DND-41 (cell line): ENCODE measurements at regions not wholly inside any gene's neighbourhood (a gene's known extent, or its start where the extent isn't known, plus 50 kb on each side); places are given as distances from the start of the nearest gene placed in this dataset.

Experiments used
- ATAC-seq: fragments of 200-7000 bp; cut with Tn5 transposase; 3 replicates; pipeline ENCODE4 v1.9.1; 2021; ENCODE audit warnings: low read depth; ENCODE audit not compliant: insufficient read depth
- DNase-seq: peaks from one replicate; pipeline ENCODE4 v3.0.0-alpha.2; 2020
- H2AFZ ChIP-seq: 2 replicates; pipeline ENCODE4 v1.6.0; 2012; ENCODE audit warnings: low read depth, low read length
- H3K27ac ChIP-seq: 2 replicates; pipeline ENCODE4 v1.5.1; 2012; ENCODE audit warnings: low read length, inconsistent platforms
- H3K27me3 ChIP-seq: fragments of 200-600 bp; sonication (generic); 2 replicates; pipeline ENCODE4 v1.6.0; 2012; ENCODE audit warnings: low read length, mild to moderate bottlenecking, inconsistent platforms; ENCODE audit not compliant: insufficient read depth, poor library complexity
- H3K36me3 ChIP-seq: 2 replicates; pipeline ENCODE4 v1.5.1; 2012; ENCODE audit warnings: low read length, inconsistent platforms; ENCODE audit not compliant: insufficient read depth
- H3K4me1 ChIP-seq: 2 replicates; pipeline ENCODE4 v1.5.1; 2012; ENCODE audit warnings: mild to moderate bottlenecking, low read length; ENCODE audit not compliant: insufficient read depth
- H3K4me2 ChIP-seq: 2 replicates; pipeline ENCODE4 v1.6.0; 2012; ENCODE audit warnings: mild to moderate bottlenecking, moderate library complexity, low read length, inconsistent platforms; ENCODE audit not compliant: insufficient read depth
- H3K4me3 ChIP-seq, 2 experiments: fragments of 200-600 bp in 1 of 2; shearing (Covaris generic) in 1 of 2; 2 replicates each; pipeline ENCODE4 v1.5.1; 2012 to 2016; ENCODE audit warnings: inconsistent platforms in 2 of 2, low read length in 2 of 2, mild to moderate bottlenecking in 2 of 2, low read depth in 1 of 2, moderate library complexity in 1 of 2
- H3K79me2 ChIP-seq: 2 replicates; pipeline ENCODE4 v1.6.0; 2012; ENCODE audit warnings: low read length, inconsistent platforms; ENCODE audit not compliant: insufficient read depth
- H3K9ac ChIP-seq: 2 replicates; pipeline ENCODE4 v1.6.0; 2012; ENCODE audit warnings: low read depth, mild to moderate bottlenecking, inconsistent platforms, low read length, moderate library complexity
- H3K9me3 ChIP-seq: 2 replicates; pipeline ENCODE4 v1.5.1; 2012; ENCODE audit warnings: low read length, moderate library complexity, mild to moderate bottlenecking, inconsistent platforms; ENCODE audit not compliant: insufficient read depth, severe bottlenecking
- H4K20me1 ChIP-seq: 2 replicates; pipeline ENCODE4 v1.6.0; 2012; ENCODE audit warnings: low read length; ENCODE audit not compliant: insufficient read depth
- CTCF ChIP-seq: IDR thresholded peaks from 2 replicates; pipeline ENCODE4 v1.5.1; 2012; ENCODE audit warnings: borderline replicate concordance, low read length, moderate library complexity, mild to moderate bottlenecking; ENCODE audit not compliant: poor library complexity, severe bottlenecking; ENCODE audit errors: extremely low read depth
- EZH2 ChIP-seq: IDR thresholded peaks from 3 replicates; pipeline ENCODE4 v1.6.1; 2012; ENCODE audit warnings: borderline replicate concordance, low read depth, mild to moderate bottlenecking, moderate library complexity, low read length, inconsistent platforms; ENCODE audit not compliant: severe bottlenecking

- Histone ChIP-seq H3K4me2 (no peak overlapping the region), H3K79me2 (no peaks in the 10 kb centered on the region), H2AFZ (no peak overlapping the region), H3K27me3 (no peaks in the 10 kb centered on the region), H3K9me3 (no peaks in the 10 kb centered on the region), H3K36me3 (no peaks in the 10 kb centered on the region), H3K4me1 (peaks cover 20% of the 10 kb centered on the region), H3K27ac (no peak overlapping the region), H4K20me1 (no peaks in the 10 kb centered on the region), H3K9ac (no peak overlapping the region), H3K4me3 (no peak overlapping the region)
- peak; percentile 11; the same call in 1 of the 3 replicates for ATAC-seq
- DNase-seq = no peak
- no peak for TF ChIP-seq CTCF
- TF ChIP-seq EZH2 = no peak
Observed at GRCh38 chr9:89750117-89750791, 145.4 kb downstream of the GADD45G start.

- H3K4me2 ChIP-seq = no peak overlapping the region
- no peak overlapping the region for H3K4me3 ChIP-seq
- H2AFZ ChIP-seq = no peak overlapping the region
- peaks cover 16% of the 10 kb centered on the region for H3K4me1 ChIP-seq
- no peaks in the 10 kb centered on the region for H3K9me3 ChIP-seq
- H4K20me1 ChIP-seq = no peaks in the 10 kb centered on the region
- H3K9ac ChIP-seq = no peak overlapping the region
- no peaks in the 10 kb centered on the region for H3K27me3 ChIP-seq
- no peaks in the 10 kb centered on the region for H3K36me3 ChIP-seq
- no peaks in the 10 kb centered on the region for H3K79me2 ChIP-seq
- no peak overlapping the region for H3K27ac ChIP-seq
- DNase-seq (no peak), ATAC-seq (0 out of 3 replicates have a peak, but pooled peaks have one; percentile 17)
- no peak for TF ChIP-seq CTCF
- no peak for TF ChIP-seq EZH2
Observed at GRCh38 chr9:89751079-89751825, 146.4 kb downstream of the GADD45G start.

- Histone ChIP-seq H3K9ac (no peak overlapping the region), H3K27ac (no peak overlapping the region), H4K20me1 (no peaks in the 10 kb centered on the region), H2AFZ (no peak overlapping the region), H3K4me3 (no peak overlapping the region), H3K4me2 (no peak overlapping the region), H3K4me1 (peaks cover 16% of the 10 kb centered on the region), H3K9me3 (no peaks in the 10 kb centered on the region), H3K79me2 (no peaks in the 10 kb centered on the region), H3K27me3 (no peaks in the 10 kb centered on the region), H3K36me3 (no peaks in the 10 kb centered on the region)
- TF ChIP-seq EZH2 (no peak), CTCF (no peak)
- no peak for ATAC-seq
- DNase-seq = no peak
Observed at GRCh38 chr9:89752154-89752553, 147.3 kb downstream of the GADD45G start.
